SK-MEL-5 (cell line): ENCODE measurements at regions not wholly inside any gene's neighbourhood (a gene's known extent, or its start where the extent isn't known, plus 50 kb on each side); places are given as distances from the start of the nearest gene placed in this dataset.

Experiments used
- DNase-seq: peaks from one replicate; pipeline ENCODE4 v3.0.0-alpha.2; 2016; ENCODE audit warnings: low read depth, low spot score
- in situ Hi-C: cut with HindIII; loops from 2 replicates; pipeline ENCODE4 v1.10.0; 2016; ENCODE audit warnings: low sequenced_read_pairs, high pct_unique_total_duplicates, low pct_unique_long_range_greater_than_20kb

- DNase-seq, result no peak
- in situ Hi-C loops, result no loop called here
Observed at GRCh38 chr12:105975351-105975750, 163.4 kb downstream of the NUAK1 start.

GRCh38 chr12:105977236-105977635 is 161.5 kb downstream of the NUAK1 start:
- DNase-seq, result no peak
- in situ Hi-C loops, result no loop called here

- DNase-seq, result no peak
- in situ Hi-C loops, result no loop called here
Observed at GRCh38 chr12:105977652-105978051, 161.1 kb downstream of the NUAK1 start.

GRCh38 chr12:105978276-105978675 is 160.5 kb downstream of the NUAK1 start:
- in situ Hi-C loops, result no loop called here
- DNase-seq, result no peak

GRCh38 chr12:105978686-105979085 is 160.1 kb downstream of the NUAK1 start:
- DNase-seq, result no peak
- in situ Hi-C loops, result no loop called here

- no peak for DNase-seq
- in situ Hi-C loops, result no loop called here
Observed at GRCh38 chr12:105980085-105980484, 158.7 kb downstream of the NUAK1 start.

- in situ Hi-C loops, result no loop called here
- DNase-seq, result no peak
Observed at GRCh38 chr12:105980533-105980932, 158.2 kb downstream of the NUAK1 start.

GRCh38 chr12:105982022-105982421 is 156.7 kb downstream of the NUAK1 start:
- DNase-seq, result no peak
- in situ Hi-C loops, result no loop called here

- in situ Hi-C loops, result no loop called here
- DNase-seq, result no peak
Observed at GRCh38 chr12:105983622-105984320, 155.0 kb downstream of the NUAK1 start.

- no peak for DNase-seq
- in situ Hi-C loops, result no loop called here
Observed at GRCh38 chr12:105985383-105985782, 153.4 kb downstream of the NUAK1 start.

- in situ Hi-C loops, result no loop called here
Observed at GRCh38 chr12:105986779-105987684, 151.7 kb downstream of the NUAK1 start.

GRCh38 chr12:105987685-105988035 is 151.1 kb downstream of the NUAK1 start:
- in situ Hi-C loops, result no loop called here

More at GRCh38 chr12:105986779-105987684, 151.7 kb downstream of the NUAK1 start:
- no peak for DNase-seq

GRCh38 chr12:105992849-105993740 is 145.7 kb downstream of the NUAK1 start:
- in situ Hi-C loops, result no loop called here
- no peak for DNase-seq

More at GRCh38 chr12:105987685-105988035, 151.1 kb downstream of the NUAK1 start:
- DNase-seq, result no peak

GRCh38 chr12:105993766-105994555 is 144.8 kb downstream of the NUAK1 start:
- no peak for DNase-seq
- in situ Hi-C loops, result no loop called here

GRCh38 chr12:105995961-105996431 is 142.8 kb downstream of the NUAK1 start:
- in situ Hi-C loops, result no loop called here
- no peak for DNase-seq

GRCh38 chr12:105998561-105998960 is 140.2 kb downstream of the NUAK1 start:
- no peak for DNase-seq
- in situ Hi-C loops, result no loop called here
